ENCODE measurements at regions not wholly inside any gene's neighbourhood (a gene's known extent, or its start where the extent isn't known, plus 50 kb on each side); places are given as distances from the start of the nearest gene placed in this dataset.

DNA sequence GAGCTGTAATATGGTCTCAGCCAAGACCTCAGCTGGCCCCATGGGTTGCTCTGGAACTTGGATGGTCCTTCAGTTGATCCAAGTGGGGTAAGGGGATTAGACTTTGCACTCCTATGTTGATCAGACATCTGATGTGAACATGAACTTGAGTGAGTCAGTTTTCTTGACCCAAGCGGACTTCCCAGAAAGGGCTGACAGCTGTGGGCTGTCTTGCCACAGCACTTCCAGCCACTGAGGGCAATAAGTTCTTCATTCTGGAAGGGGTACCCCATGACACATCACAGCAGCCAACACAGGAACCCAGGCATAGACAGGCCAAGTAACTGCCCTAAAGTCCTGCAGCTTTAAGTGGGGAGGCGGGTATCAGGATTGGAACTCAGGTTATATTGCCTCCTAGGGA, 93.9 kb upstream of the USP24 start:
- DNase-seq = no peak
- Mint-ChIP-seq H3K4me1 (ENCODE audit: low read depth) (peaks cover 56% of the 10 kb centered on the region), H3K27ac (no peak overlapping the region; the same call in 1 of the 2 replicates), H3K9me3 (no peaks in the 10 kb centered on the region), H3K4me3 (no peak overlapping the region), H3K36me3 (ENCODE audit: low read depth) (no peaks in the 10 kb centered on the region), H3K27me3 (ENCODE audit: insufficient read depth) (peaks cover 3% of the 10 kb centered on the region)
- TF ChIP-seq, protein P1, sequence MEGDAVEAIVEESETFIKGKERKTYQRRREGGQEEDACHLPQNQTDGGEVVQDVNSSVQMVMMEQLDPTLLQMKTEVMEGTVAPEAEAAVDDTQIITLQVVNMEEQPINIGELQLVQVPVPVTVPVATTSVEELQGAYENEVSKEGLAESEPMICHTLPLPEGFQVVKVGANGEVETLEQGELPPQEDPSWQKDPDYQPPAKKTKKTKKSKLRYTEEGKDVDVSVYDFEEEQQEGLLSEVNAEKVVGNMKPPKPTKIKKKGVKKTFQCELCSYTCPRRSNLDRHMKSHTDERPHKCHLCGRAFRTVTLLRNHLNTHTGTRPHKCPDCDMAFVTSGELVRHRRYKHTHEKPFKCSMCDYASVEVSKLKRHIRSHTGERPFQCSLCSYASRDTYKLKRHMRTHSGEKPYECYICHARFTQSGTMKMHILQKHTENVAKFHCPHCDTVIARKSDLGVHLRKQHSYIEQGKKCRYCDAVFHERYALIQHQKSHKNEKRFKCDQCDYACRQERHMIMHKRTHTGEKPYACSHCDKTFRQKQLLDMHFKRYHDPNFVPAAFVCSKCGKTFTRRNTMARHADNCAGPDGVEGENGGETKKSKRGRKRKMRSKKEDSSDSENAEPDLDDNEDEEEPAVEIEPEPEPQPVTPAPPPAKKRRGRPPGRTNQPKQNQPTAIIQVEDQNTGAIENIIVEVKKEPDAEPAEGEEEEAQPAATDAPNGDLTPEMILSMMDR (IDR thresholded peaks at IDR 0.05) = no peak

DNA sequence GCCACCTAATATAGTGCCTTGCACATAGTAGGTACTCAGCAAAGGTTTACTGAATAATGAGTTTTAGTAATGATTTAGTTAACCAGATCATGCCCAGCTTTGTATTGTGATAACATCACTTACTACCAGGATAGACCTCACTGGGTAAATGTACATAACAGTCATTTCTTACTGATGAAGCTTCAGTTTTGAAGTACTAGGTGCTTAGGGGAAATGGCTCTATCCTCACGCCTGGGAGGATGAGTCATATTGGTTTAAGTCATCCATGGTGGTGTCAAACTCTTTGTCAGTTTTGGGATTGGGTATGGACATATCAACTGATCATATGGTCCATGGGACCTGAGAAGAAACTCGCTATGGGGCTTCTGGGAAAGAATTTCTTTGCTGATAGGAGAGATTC, 90.6 kb upstream of the USP24 start:
- H3K9me3 Mint-ChIP-seq = no peaks in the 10 kb centered on the region
- DNase-seq = no peak
- H3K27me3 Mint-ChIP-seq (ENCODE audit: insufficient read depth) = peaks cover 9% of the 10 kb centered on the region

DNA sequence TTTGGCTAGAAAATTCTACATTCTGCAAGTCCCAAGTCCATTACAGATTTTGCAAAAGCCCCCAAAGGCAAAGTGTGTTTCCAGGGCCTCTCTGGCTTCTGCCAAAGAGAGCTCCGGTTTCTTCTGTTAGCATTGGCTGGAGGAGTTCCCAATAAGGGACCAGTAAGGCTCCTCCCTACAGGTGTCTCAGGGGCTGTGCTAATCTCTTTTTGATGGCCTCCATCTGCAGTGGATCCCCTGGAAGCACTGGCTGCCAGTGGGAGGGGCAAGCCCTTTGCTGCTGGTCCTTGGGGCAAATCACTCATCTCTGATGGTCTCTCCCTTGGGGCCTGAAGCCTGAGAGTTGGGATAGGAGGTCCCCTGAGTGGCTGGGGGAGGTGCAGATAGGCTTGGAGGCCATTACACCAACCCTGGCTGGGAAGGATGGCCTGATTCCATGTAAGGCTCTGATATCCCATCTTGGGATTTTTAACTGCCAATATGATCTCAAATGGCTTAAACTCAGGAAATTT, 89.1 kb upstream of the USP24 start:
- TF ChIP-seq, protein P1 (IDR thresholded peaks at IDR 0.05) = no peak
- Mint-ChIP-seq H3K4me1 (ENCODE audit: low read depth) (peaks cover 27% of the 10 kb centered on the region), H3K4me3 (no peak overlapping the region), H3K27ac (no peak overlapping the region), H3K9me3 (no peaks in the 10 kb centered on the region), H3K27me3 (ENCODE audit: insufficient read depth) (peaks cover 10% of the 10 kb centered on the region), H3K36me3 (ENCODE audit: low read depth) (no peaks in the 10 kb centered on the region)
- no peak for DNase-seq

More for the DNA sequence above, 90.6 kb upstream of the USP24 start:
- no peak overlapping the region for H3K27ac Mint-ChIP-seq
- H3K4me3 Mint-ChIP-seq = no peak overlapping the region
- TF ChIP-seq, protein P1 (IDR thresholded peaks at IDR 0.05) = no peak
- no peaks in the 10 kb centered on the region for H3K36me3 Mint-ChIP-seq (ENCODE audit: low read depth)
- peaks cover 34% of the 10 kb centered on the region for H3K4me1 Mint-ChIP-seq (ENCODE audit: low read depth)

DNA sequence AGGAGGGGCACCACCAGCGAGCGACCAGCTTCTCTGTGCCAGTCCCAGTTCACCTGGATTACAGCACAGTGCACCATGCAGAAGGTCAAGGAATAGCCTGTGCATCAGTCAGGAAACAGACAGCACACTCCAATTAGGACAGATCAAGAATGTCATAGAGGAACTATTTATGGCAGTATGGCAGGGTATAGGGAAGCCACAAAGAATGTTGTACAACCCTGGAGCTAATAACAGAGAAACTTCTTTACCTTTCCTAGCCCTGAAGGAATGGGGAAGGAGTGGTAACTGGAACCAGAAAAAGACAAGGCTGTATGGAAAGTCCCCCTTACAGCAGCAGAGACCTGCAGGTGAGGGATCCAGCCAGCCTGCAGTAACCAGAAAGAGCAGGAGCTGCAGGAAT, 87.8 kb upstream of the USP24 start:
- H3K4me3 Mint-ChIP-seq = no peak overlapping the region
- no peak for DNase-seq
- TF ChIP-seq, protein P1 (IDR thresholded peaks at IDR 0.05) = no peak
- H3K9me3 Mint-ChIP-seq = peaks cover 5% of the 10 kb centered on the region; the same call in 1 of the 2 replicates
- H3K27ac Mint-ChIP-seq = no peak overlapping the region
- peaks cover 20% of the 10 kb centered on the region for H3K4me1 Mint-ChIP-seq (ENCODE audit: low read depth)
- no peaks in the 10 kb centered on the region; the same call in 1 of the 2 replicates for H3K36me3 Mint-ChIP-seq (ENCODE audit: low read depth)
- H3K27me3 Mint-ChIP-seq (ENCODE audit: insufficient read depth) = peaks cover 15% of the 10 kb centered on the region

DNA sequence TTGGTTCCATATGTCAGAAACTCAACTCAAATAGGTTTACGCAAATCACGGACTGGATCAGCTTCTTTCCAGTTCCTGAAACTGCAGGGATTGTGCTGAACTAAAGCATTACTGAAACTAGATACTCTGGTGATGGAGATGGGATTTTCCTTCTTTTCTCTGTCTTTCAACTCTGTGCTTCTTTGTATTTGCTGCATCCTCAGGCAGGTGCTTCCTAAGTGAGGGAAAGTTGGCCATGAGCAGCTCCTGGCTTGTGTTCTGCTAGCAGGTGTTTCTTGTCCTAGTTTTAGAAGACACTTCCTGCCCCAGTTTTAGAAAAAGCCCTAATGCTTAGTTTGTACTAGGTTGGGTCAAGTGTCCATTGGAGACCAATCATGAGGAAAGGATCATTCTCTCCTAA, 86.7 kb upstream of the USP24 start:
- Mint-ChIP-seq H3K36me3 (ENCODE audit: low read depth) (no peaks in the 10 kb centered on the region; the same call in 1 of the 2 replicates), H3K9me3 (peaks cover 5% of the 10 kb centered on the region; the same call in 1 of the 2 replicates), H3K27me3 (ENCODE audit: insufficient read depth) (peaks cover 14% of the 10 kb centered on the region), H3K4me3 (no peak overlapping the region), H3K4me1 (ENCODE audit: low read depth) (peaks cover 20% of the 10 kb centered on the region), H3K27ac (no peak overlapping the region)
- TF ChIP-seq, protein P1 (IDR thresholded peaks at IDR 0.05) = no peak
- no peak for DNase-seq
